GM19043 (cell line): ENCODE measurements at regions not wholly inside any gene's neighbourhood (a gene's known extent, or its start where the extent isn't known, plus 50 kb on each side); places are given as distances from the start of the nearest gene placed in this dataset.

ENCODE experiments used
- ATAC-seq: cut with Tn5 transposase; IDR thresholded peaks from one replicate; pipeline ENCODE4 v1.9.1; 2021; ENCODE audit warnings: low read depth; ENCODE audit not compliant: unreplicated experiment

DNA sequence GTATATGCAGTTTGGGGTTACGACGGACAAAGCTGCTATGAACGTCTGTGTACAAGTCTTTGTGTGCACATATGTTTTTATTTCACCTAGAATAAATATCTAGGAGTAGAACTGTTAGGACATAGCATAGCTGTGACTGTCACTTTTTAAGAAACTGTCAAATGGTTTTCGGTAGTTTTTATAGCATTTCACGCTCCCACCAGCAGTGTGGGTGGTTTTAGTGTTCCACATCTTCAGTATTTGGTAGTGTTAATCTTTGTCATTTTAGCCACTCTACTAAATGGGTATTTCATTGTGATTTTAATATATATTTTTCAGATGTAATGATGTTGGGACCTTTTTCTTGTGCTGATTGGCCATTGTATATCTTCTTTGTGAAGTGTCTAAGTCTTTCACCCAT is 109.1 kb upstream of the BCAT1 start:
- no peak for ATAC-seq

- no peak for ATAC-seq
These were observed 107.7 kb upstream of the BCAT1 start for GRCh38 chr12:25056486-25057130.

DNA sequence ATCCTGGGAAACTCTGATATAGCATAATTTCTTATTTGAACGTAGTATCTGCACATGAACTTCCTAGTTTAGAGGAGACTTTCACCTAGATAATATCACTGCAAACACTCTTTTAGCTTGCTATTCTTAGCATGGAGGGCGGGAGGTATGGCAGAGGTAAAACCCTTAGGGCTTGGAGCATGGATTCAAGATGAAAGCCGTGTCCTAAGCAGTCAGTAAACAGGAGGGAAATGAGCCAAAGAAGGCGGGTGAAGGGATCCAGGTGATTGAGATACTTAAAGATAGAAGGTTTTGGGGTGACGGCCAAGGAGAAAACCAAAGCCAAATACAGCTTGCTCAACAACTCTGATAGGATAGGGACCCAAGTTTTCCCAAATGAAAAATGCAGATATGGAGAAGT is 107.1 kb upstream of the BCAT1 start:
- ATAC-seq, result no peak

GRCh38 chr12:25054783-25055144 is 105.9 kb upstream of the BCAT1 start:
- ATAC-seq, result no peak

DNA sequence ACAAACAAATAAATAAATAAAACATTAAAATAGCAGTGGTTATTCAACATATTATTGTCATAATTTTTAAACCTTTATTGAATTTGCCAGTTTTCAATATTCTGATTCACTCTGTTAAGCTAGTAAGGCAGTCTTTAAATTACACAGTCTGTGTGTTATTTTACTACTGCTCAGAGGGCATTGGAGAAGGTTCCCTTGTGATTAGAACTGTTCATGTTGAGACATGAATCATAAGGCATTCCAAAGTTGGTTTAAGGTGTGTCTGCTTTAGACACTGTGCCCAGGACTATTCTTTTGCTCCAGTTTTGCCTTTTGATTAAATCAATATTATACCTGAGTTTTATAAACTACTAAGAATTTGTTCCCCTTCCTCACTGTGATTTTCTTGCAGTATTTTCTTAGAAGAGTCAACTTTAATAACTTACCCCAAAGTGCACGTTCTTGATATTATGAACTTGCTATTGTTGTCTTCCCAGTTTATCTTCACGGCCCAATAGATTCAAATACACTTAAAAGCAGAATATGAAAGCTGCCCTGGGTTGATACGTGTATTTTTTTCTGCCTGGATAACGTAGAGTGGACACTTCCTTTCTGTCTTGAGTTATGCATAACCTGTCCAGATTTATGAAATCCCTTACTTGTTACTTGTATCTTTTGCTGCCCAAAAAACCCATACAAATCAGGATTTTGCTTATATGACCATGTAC is 105.3 kb upstream of the BCAT1 start:
- ATAC-seq, result no peak

GRCh38 chr12:25052914-25053211 is 104.0 kb upstream of the BCAT1 start:
- no peak for ATAC-seq

- peak; percentile 61 for ATAC-seq
These were observed 103.5 kb upstream of the BCAT1 start for GRCh38 chr12:25052196-25052913.

DNA sequence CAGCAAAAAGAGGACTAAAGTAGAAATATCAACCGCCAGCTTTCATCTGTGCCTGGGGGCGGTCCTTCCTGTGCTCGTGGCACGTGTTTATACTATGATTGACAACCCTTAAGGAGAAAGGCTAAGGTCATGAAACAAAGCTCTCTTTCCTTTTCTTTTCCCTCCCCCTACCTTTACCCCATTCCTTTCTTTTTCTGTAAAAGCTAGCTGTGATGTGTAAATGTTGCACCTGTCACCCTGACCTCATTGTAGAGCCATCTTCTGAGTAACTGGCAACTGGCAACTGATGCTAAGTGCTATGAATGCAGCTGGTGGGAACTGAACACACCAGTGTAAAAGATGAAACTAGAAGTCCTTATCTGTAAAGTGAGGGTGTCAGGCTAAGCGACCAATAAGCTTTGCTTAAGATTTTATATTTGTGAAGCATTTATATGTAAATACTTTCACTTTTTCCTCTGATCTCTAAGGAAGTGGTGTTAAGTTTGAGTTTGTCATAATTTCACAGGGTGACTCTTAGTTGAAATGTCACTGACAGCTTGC is 102.8 kb upstream of the BCAT1 start:
- peak; percentile 54 for ATAC-seq

GRCh38 chr12:25051171-25051570 is 102.3 kb upstream of the BCAT1 start:
- ATAC-seq, result no peak

DNA sequence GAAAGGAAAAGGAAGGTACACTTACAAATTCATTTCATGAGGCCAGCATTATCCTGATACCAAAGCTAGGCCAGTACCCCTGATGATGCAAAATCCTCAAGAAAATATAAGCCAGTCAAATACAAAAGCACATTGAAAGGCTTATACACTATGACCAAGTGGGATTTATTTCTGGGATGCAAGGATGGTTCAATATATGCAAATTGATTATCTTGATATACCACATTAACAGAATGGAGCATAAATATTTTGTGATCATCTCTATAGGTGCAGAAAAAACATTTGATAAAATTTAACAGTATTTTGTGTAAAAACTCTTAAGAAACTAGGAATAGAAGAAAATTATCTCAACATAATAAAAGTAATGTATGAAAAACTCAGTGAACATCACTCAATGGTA is 97.0 kb upstream of the BCAT1 start:
- ATAC-seq, result no peak

DNA sequence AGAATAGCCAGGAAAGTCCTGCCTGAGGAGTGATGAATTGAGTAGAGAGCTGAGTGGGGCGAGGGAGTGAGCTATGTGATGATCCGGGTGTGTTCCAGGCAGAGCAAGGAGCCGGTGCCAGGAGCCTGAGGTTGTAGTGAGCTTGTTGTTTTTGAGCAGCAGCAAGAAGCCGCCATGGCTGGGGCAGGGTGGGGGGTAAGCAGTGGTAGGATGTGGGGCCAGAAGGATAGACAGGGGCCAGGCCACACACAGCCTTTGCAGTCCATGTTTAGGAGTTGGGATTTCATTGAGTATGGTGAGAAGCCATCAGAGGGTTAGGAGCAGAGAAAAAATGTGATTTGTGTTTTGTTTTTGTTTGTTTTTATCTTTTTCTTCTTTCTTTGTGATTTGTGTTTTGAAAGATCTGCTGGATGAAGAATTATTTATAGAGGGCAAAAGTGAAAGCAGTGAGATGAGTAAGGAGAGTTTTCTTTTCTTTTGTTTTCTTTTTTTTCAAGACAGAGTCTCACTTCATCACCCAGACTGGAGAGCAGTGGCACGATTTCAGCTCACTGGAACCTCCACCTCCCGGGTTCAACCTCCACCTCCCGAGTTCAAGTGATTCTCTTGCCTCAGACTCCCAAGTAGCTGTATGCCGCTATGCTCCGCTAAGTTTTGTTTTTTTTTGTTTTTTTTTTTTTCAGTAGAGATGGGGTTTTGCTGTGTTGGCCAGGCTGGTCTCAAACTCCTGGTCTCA is 92.3 kb upstream of the BCAT1 start:
- ATAC-seq, result no peak

DNA sequence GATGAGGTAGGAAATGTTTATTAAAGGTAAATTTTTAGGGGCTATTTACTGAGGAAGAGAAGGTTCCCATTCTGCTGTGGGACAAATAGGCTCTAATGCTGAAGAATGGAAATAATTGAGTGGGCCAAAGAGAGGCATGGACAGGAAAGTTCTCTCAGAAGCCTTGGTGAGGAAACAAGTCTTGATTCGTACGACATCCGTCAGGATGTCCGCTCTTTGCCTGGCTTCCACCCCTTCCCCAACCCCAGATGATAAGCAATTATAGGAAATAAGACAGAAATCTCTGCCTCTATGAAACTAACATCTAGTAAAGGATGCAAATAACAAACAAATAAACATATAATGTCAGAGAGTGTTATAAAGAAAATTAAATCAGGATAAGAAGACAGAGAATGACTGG is 91.7 kb upstream of the BCAT1 start:
- no peak for ATAC-seq

GRCh38 chr12:25034676-25035075 is 85.8 kb upstream of the BCAT1 start:
- ATAC-seq, result no peak

GRCh38 chr12:25025951-25026490 is 77.1 kb upstream of the BCAT1 start:
- ATAC-seq, result no peak

DNA sequence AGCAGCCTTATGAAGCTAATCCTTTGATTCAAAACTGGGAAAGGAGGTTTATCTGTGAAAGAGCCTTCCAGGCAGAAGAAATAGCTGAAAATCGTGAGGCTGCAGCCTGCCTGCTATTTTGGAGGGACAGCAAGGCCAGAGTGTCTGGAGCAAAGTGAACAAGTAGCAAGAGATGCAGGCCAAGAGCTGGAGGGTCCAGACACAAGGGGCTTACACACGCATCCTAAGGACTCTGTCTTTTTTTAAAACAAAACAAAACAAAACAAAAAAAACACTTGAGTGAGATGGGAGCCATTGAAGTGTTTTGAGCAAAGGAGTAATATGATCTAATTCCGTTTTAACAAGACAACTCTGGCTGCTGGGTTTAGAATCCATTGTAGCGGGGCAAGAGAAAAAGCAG is 76.4 kb upstream of the BCAT1 start:
- ATAC-seq, result no peak

DNA sequence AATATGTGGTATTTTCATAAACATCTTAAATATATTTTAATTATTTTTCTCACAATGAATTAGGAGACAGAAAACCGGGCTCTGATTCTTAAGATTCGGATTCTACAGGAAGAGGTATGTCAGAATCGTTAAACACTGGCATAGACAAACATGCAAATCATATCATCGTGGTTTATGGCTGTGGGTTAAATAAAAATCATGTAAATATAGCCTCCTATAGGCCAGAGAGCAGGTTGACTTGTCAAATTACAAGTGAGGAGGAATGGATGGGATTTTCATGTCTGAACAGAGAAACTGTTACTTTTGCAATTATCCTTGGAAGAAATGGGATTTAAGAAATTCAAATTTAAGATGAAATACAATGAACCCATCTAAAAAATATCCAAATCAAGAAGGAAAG is 74.9 kb upstream of the BCAT1 start:
- no peak for ATAC-seq

GRCh38 chr12:25020621-25021243 is 71.8 kb upstream of the BCAT1 start:
- ATAC-seq, result peak; percentile 86

DNA sequence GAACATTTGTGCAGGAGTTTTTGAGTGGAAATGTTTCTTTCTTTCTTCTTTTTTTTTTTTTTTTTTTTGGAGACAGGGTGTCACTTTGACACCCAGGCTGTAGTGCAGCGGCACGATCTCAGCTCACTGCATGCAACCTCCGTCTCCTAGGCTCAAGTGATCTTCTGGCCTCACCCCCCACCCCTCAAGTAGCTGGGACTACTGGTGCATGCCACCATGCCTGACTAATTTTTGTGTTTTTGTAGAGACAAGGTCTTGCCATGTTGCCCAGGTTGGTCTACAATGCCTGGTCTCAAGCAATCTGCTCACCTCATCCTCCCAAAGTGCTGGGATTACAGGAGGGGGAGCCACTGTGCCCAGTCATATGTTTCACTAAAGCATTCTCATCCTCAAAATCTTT is 69.2 kb upstream of the BCAT1 start:
- ATAC-seq, result no peak

DNA sequence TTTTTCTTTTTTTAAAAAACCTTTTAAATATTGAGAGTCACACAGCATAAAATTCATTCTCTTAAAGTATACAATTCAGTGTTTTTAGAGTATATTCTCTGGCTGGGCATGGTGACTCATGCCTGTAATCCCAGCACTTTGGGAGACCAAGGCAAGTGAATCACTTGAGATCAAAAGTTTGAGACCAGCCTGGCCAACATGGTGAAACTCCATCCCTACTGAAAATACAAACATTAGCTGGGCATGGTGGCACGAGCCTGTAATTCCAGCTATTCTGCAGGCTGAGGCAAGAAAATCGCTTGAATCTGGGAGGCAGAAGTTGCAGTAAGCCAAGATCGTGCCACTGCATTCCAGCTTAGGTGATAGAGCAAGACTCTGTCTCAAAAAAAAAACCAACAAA is 68.4 kb upstream of the BCAT1 start:
- no peak for ATAC-seq

DNA sequence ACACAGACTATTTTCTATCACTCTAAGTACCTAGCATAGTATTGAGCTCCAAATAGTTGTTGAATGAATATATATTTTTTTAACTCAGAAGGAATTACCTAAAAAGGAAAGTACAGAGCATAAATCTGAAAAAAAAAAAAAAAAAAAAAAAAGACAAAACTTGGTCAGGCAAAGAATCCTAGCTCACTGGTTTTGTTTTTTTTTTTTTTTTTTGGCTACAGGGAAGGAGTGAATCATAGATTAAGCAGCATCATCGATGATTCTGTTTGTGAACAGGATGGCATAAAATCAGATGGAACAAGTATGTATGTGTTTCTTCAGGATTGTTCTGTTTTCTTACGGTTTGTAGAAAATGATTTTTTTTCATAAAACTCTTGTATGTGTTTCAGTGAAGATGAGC is 66.1 kb upstream of the BCAT1 start:
- ATAC-seq, result no peak

DNA sequence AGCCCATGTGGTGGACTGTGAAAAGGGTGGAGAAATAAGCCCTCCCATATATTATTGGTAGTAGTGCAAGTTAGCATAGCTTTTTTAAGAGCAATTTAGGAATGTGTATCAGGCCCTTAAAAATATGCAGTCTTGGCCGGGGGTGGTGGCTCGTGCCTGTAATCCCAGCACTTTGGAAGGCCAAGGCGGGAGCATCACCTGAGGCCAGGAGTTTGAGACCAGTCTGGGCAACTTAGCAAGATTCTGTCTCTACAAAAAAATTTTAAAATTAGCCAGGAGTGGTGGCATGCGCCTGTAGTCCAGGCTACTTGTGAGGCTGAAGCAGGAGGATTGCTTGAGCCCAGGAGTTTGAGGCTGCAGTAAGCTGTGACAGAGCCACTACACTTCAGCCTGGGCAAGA is 64.2 kb upstream of the BCAT1 start:
- no peak for ATAC-seq
